ENCODE measurements at regions not wholly inside any gene's neighbourhood (a gene's known extent, or its start where the extent isn't known, plus 50 kb on each side); places are given as distances from the start of the nearest gene placed in this dataset.
"Not testable (repeated sequence)": the region's sequence is repeated elsewhere in the genome, so short reads cannot be mapped to it uniquely, and the experiment has no call there.

- H3K36me3 ChIP-seq (ENCODE audit: control insufficient read depth, insufficient read depth, low read length) = no peaks in the 10 kb centered on the region
- H3K27me3 ChIP-seq (ENCODE audit: control insufficient read depth, insufficient read depth, low read length) = no peaks in the 10 kb centered on the region
- no peak overlapping the region for H3K4me3 ChIP-seq (ENCODE audit: low read depth, low read length)
- no peak for DNase-seq (ENCODE audit: low read depth)
- no peak for TF ChIP-seq CTCF (IDR thresholded peaks at IDR 0.05; ENCODE audit: insufficient read depth, low read length, poor library complexity, severe bottlenecking)
Observed at GRCh38 chr6:130615816-130616215, 211.4 kb upstream of the SMLR1 start.

GRCh38 chr6:130617658-130618057 is 209.5 kb upstream of the SMLR1 start:
- Histone ChIP-seq H3K36me3 (ENCODE audit: control insufficient read depth, insufficient read depth, low read length) (no peaks in the 10 kb centered on the region), H3K4me3 (ENCODE audit: low read depth, low read length) (no peak overlapping the region), H3K27me3 (ENCODE audit: control insufficient read depth, insufficient read depth, low read length) (no peaks in the 10 kb centered on the region)
- no peak for TF ChIP-seq CTCF (IDR thresholded peaks at IDR 0.05; ENCODE audit: insufficient read depth, low read length, poor library complexity, severe bottlenecking)
- no peak for DNase-seq (ENCODE audit: low read depth)

GRCh38 chr6:130618806-130619205 is 208.4 kb upstream of the SMLR1 start:
- not testable (repeated sequence) for H3K4me3 ChIP-seq (ENCODE audit: low read depth, low read length); H3K27me3 ChIP-seq (ENCODE audit: control insufficient read depth, insufficient read depth, low read length); DNase-seq (ENCODE audit: low read depth)

GRCh38 chr6:130620338-130620781 is 206.8 kb upstream of the SMLR1 start:
- no peaks in the 10 kb centered on the region for H3K36me3 ChIP-seq (ENCODE audit: control insufficient read depth, insufficient read depth, low read length)
- TF ChIP-seq CTCF (IDR thresholded peaks at IDR 0.05; ENCODE audit: insufficient read depth, low read length, poor library complexity, severe bottlenecking) = no peak
- H3K27me3 ChIP-seq (ENCODE audit: control insufficient read depth, insufficient read depth, low read length) = no peaks in the 10 kb centered on the region
- DNase-seq (ENCODE audit: low read depth) = no peak
- no peak overlapping the region for H3K4me3 ChIP-seq (ENCODE audit: low read depth, low read length)

More at GRCh38 chr6:130618806-130619205, 208.4 kb upstream of the SMLR1 start:
- not testable (repeated sequence) for H3K36me3 ChIP-seq (ENCODE audit: control insufficient read depth, insufficient read depth, low read length)

GRCh38 chr6:130622142-130622541 is 205.1 kb upstream of the SMLR1 start:
- H3K27me3 ChIP-seq (ENCODE audit: control insufficient read depth, insufficient read depth, low read length) = no peaks in the 10 kb centered on the region
- no peaks in the 10 kb centered on the region for H3K36me3 ChIP-seq (ENCODE audit: control insufficient read depth, insufficient read depth, low read length)
- DNase-seq (ENCODE audit: low read depth) = no peak
- TF ChIP-seq CTCF (IDR thresholded peaks at IDR 0.05; ENCODE audit: insufficient read depth, low read length, poor library complexity, severe bottlenecking) = no peak
- no peak overlapping the region for H3K4me3 ChIP-seq (ENCODE audit: low read depth, low read length)

GRCh38 chr6:130624046-130624445 is 203.2 kb upstream of the SMLR1 start:
- Histone ChIP-seq H3K36me3 (ENCODE audit: control insufficient read depth, insufficient read depth, low read length) (no peaks in the 10 kb centered on the region), H3K4me3 (ENCODE audit: low read depth, low read length) (no peak overlapping the region), H3K27me3 (ENCODE audit: control insufficient read depth, insufficient read depth, low read length) (no peaks in the 10 kb centered on the region)
- no peak for DNase-seq (ENCODE audit: low read depth)
- no peak for TF ChIP-seq CTCF (IDR thresholded peaks at IDR 0.05; ENCODE audit: insufficient read depth, low read length, poor library complexity, severe bottlenecking)

Measured in kidney epithelial cell (primary cell).